Uterus (tissue), 2 donors: ENCODE measurements at regions not wholly inside any gene's neighbourhood (a gene's known extent, or its start where the extent isn't known, plus 50 kb on each side); places are given as distances from the start of the nearest gene placed in this dataset.

ENCODE experiments used
- CTCF ChIP-seq, 4 experiments: fragments of 200-600 bp in 2 of 4; fragments of 450-650 bp in 2 of 4; sonication (generic) in 2 of 4; IDR thresholded peaks; one replicate each; pipeline ENCODE4 v1.5.1; 2016 to 2019; ENCODE audit warnings: antibody characterized with exemption in 4 of 4, mild to moderate bottlenecking in 2 of 4, moderate library complexity in 1 of 4
- POLR2A ChIP-seq, 2 donors: fragments of 450-650 bp; IDR thresholded peaks; one replicate each; pipeline ENCODE4 v1.6.1; 2016; ENCODE audit warnings: antibody characterized with exemption in 2 of 2, mild to moderate bottlenecking in 1 of 2, moderate library complexity in 1 of 2

DNA sequence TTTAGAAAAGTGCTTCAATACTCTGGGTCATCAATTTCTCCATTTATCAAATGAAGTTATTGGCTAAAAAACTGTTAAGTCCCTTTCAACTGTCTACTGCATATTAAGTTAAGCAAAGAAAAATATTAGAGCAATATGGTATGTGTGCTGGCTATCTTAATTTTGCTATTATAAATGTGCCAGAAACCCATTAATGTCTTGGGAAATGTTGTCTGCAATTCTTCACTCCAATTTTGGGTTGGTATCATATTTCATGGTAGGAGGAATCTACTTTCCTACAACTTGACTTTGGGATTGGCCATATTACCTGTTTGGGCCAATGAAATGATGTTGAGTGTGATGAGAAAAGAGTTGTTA, 1063.9 kb downstream of the PLA2G4A start:
- no peak for TF ChIP-seq CTCF (IDR thresholded peaks at IDR 0.05)
- no peak for TF ChIP-seq POLR2A (IDR thresholded peaks at IDR 0.05)
